ENCODE measurements at regions not wholly inside any gene's neighbourhood (a gene's known extent, or its start where the extent isn't known, plus 50 kb on each side); places are given as distances from the start of the nearest gene placed in this dataset.

- TF ChIP-seq EZH2 (IDR thresholded peaks at IDR 0.05; ENCODE audit: insufficient read depth, poor library complexity, severe bottlenecking) (no peak), EZH2phosphoT487 (IDR thresholded peaks at IDR 0.05; ENCODE audit: insufficient read depth, low read depth) (no peak)
Measured at GRCh38 chr2:175576875-175577274, 395.4 kb upstream of the ATP5MC3 start.

Measured in GM23248 (cell line).